BE2C (cell line): ENCODE measurements at regions not wholly inside any gene's neighbourhood (a gene's known extent, or its start where the extent isn't known, plus 50 kb on each side); places are given as distances from the start of the nearest gene placed in this dataset.

Experiments used
- DNase-seq: peaks from one replicate; pipeline ENCODE4 v3.0.0-alpha.2; 2020
- H3K27me3 ChIP-seq: fragments of 250-450 bp; sonication (Bioruptor Pico); 2 replicates; pipeline ENCODE4 v1.5.1; 2020; ENCODE audit warnings: mild to moderate bottlenecking
- H3K36me3 ChIP-seq: fragments of 250-450 bp; sonication (Bioruptor Pico); 2 replicates; pipeline ENCODE4 v1.5.1; 2020; ENCODE audit warnings: mild to moderate bottlenecking
- H3K4me1 ChIP-seq: fragments of 250-450 bp; sonication (Bioruptor Pico); 2 replicates; pipeline ENCODE4 v1.5.1; 2020
- H3K4me3 ChIP-seq: 2 replicates; pipeline ENCODE4 v1.5.1; 2011; ENCODE audit warnings: low read depth, low read length
- H3K9me3 ChIP-seq: fragments of 250-450 bp; sonication (Bioruptor Pico); 2 replicates; pipeline ENCODE4 v1.5.1; 2020
- TF ChIP-seq, protein P1 (sequence below): IDR thresholded peaks from 2 replicates; pipeline ENCODE4 v1.5.1; 2012; ENCODE audit warnings: mild to moderate bottlenecking, low read depth, low read length

DNA sequence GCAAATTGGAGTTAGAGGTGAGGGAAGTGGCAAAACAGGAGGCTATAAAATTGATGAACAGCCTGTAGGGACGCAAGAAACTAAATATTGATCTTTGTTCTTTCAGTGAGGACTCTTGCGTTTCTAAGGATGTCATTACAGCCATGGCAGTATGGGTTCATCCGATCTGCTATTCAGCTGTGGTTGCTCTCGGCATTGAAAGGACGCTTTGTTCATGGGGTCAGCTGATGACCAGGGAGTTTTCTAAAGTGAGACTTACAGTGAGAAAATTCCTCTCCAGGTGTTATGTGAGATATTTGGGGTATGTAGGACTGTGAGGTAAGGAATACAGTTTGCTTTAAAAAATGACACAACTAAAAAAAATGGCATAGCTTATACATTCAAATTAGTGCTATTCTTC is 52.7 kb upstream of the PELI1 start:
- Histone ChIP-seq H3K27me3 (no peaks in the 10 kb centered on the region), H3K4me3 (no peak overlapping the region), H3K36me3 (no peaks in the 10 kb centered on the region), H3K4me1 (no peaks in the 10 kb centered on the region), H3K9me3 (no peaks in the 10 kb centered on the region)
- TF ChIP-seq, protein P1, sequence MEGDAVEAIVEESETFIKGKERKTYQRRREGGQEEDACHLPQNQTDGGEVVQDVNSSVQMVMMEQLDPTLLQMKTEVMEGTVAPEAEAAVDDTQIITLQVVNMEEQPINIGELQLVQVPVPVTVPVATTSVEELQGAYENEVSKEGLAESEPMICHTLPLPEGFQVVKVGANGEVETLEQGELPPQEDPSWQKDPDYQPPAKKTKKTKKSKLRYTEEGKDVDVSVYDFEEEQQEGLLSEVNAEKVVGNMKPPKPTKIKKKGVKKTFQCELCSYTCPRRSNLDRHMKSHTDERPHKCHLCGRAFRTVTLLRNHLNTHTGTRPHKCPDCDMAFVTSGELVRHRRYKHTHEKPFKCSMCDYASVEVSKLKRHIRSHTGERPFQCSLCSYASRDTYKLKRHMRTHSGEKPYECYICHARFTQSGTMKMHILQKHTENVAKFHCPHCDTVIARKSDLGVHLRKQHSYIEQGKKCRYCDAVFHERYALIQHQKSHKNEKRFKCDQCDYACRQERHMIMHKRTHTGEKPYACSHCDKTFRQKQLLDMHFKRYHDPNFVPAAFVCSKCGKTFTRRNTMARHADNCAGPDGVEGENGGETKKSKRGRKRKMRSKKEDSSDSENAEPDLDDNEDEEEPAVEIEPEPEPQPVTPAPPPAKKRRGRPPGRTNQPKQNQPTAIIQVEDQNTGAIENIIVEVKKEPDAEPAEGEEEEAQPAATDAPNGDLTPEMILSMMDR = no peak
- DNase-seq = no peak

DNA sequence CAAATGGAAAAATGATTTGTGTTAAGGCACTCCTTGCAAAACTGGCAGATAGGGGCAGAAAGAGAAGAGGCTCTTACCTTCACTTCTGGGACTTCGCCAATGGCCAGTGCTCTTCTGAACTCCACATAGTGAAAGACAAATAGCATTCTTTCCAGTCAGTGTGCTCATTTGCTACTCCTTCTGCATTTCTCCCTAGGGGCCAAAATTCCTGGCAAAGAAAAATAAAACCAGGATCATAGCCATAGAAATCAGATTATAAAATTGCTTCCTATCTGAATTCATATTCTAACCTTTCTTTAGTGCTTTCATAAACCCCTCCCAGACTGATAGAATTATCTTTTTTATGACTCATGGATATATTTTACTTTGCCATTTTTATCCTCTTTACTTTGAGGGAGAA is 56.9 kb upstream of the PELI1 start:
- Histone ChIP-seq H3K4me3 (no peak overlapping the region), H3K9me3 (no peaks in the 10 kb centered on the region), H3K4me1 (no peaks in the 10 kb centered on the region), H3K36me3 (no peaks in the 10 kb centered on the region), H3K27me3 (no peaks in the 10 kb centered on the region)
- TF ChIP-seq, protein P1 = no peak
- no peak for DNase-seq

DNA sequence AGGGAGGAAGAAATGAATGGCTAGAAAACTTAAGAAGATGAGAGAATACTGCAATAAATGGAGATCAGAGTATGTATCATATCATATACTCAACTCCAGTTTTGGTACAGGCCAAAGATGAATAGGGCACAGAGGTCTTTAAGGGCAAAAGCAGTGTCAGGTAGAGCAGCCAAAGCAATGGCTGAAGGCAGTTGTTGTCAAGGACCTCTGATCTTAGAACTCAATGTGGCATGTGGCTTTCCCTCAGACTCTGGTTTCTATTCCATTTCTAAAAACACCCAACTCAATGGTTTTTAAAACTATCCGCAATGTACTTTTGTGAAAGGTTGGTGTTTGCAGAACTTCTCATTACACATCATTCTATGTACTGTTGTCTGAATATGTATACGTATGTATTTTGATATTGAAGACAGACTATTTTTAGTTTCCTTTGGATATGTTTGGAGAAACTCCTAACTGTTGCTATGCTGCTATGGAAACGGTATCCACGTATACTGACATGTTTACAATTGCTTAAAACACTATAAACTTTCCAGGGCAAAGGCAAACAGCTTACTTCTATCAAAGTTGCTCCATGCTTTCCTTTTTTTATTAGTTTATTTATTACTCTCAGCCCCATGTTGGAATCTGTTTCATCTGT is 58.1 kb upstream of the PELI1 start:
- H3K36me3 ChIP-seq = no peaks in the 10 kb centered on the region
- DNase-seq = no peak
- H3K4me3 ChIP-seq = no peak overlapping the region
- no peaks in the 10 kb centered on the region for H3K9me3 ChIP-seq
- no peaks in the 10 kb centered on the region for H3K27me3 ChIP-seq
- TF ChIP-seq, protein P1 = no peak
- H3K4me1 ChIP-seq = no peaks in the 10 kb centered on the region

DNA sequence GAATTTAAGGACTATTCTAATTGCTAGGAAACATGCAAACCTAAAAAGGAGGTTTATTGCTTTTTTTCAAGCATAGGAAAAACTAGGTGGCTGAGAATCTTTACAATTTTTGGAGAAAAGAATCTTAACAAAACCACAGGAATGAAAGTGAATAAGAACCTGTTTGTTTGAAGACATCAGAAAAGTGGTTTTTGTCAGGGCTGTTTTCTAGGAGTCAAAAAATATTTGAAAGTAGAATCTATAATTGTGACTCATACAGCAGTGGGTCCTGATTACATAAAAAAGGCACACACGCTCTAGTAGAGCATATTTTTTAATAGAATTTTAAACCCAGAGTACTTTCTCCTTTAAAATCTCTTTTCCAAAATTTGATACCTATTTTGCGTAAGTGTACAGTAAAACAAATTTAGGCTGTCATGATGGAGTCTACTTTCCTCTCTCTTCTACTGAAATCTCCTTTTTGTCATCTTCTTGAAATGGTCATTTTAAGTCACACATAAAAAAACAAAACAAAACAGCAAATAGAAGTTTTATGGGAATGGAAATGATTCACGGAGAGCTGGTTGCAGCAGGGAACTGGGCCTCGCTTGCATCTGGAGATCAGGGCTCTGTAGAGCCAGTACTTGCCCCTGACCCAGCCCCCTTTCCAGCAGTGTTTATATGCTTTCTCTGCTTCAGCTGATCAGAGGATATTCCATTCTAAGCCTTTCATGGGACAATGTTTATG is 59.1 kb upstream of the PELI1 start:
- DNase-seq = no peak
- H3K27me3 ChIP-seq = no peaks in the 10 kb centered on the region
- H3K4me1 ChIP-seq = no peaks in the 10 kb centered on the region

DNA sequence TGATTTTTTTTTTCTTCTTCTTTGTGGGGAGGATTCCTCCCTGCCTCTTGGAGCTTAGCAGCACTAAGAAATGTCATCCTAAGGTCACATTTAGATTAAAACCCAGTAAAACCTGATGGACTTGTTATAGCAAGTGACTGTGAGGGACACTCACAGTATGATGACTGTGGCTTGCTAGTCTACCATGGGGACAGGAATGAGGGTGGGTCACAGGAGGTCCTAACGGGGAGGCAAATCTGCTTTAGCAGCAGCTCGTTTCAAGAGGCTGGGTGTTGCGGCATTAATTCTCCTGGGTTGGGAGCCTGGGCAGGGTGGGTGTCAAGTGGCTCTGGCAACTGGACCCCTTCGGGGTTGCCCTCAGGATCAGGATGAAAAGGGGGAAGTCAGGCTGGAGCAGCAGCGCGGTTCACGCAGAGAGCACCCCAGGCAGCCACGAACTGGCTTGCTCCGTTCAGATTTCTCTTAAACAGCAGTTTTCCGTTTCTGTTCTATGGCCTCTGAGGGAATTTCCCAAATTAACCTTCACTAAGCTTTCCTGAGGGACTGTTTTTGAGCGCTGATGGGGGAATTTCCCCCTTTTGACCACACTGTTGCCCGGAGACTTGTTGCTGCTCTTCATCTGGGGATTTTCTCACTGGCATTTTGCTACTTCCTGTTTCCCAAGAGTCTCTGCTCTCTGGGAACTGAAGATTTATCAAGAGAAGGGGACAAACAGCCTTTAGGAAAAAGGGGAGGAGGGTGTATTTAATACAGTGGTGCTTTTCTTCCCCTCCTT is 59.8 kb upstream of the PELI1 start:
- H3K27me3 ChIP-seq = no peaks in the 10 kb centered on the region
- no peaks in the 10 kb centered on the region for H3K36me3 ChIP-seq
- H3K4me3 ChIP-seq = no peak overlapping the region
- H3K9me3 ChIP-seq = no peaks in the 10 kb centered on the region
- TF ChIP-seq, protein P1 = no peak
- no peak for DNase-seq
- no peaks in the 10 kb centered on the region for H3K4me1 ChIP-seq

More for the DNA sequence above, 59.1 kb upstream of the PELI1 start:
- Histone ChIP-seq H3K9me3 (no peaks in the 10 kb centered on the region), H3K36me3 (no peaks in the 10 kb centered on the region), H3K4me3 (no peak overlapping the region)
- TF ChIP-seq, protein P1 = no peak
